ENCODE measurements at regions not wholly inside any gene's neighbourhood (a gene's known extent, or its start where the extent isn't known, plus 50 kb on each side); places are given as distances from the start of the nearest gene placed in this dataset.

GRCh38 chr2:15009681-15010080, 377.2 kb downstream of the LRATD1 start:
- TF ChIP-seq CTCF (IDR thresholded peaks at IDR 0.05) (no peak), POLR2A (IDR thresholded peaks at IDR 0.05) (no peak)
